ENCODE measurements at regions not wholly inside any gene's neighbourhood (a gene's known extent, or its start where the extent isn't known, plus 50 kb on each side); places are given as distances from the start of the nearest gene placed in this dataset.

DNA sequence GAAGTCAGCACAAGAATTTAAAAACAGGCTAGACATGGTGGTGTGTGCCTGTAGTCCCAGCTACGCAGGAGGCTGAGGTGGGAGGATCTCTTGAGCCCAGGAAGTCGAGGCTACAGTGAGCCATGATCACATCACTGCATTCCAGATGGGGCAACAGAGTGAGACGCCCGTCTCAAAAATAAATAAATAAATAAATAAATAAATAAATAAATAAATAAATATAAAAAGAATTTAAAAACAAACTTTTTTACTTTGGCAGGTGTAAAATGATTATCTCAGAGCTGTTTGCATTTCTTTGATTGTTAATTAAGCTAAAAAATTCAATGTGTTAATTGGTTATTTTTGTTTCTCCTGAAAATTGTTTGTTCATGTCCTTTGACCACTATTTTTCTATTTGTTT, 97.5 kb upstream of the RPS6KA3 start:
- TF ChIP-seq POLR2A (conservative IDR thresholded peaks at IDR 0.05) (no peak), ZNF143 (CRISPR knock-in tag; IDR thresholded peaks at IDR 0.05) (no peak), TAF1 (IDR thresholded peaks at IDR 0.05; ENCODE audit: control insufficient read depth, extremely low read depth, insufficient read depth, low read length, severe bottlenecking) (no peak), EGR1 (conservative IDR thresholded peaks at IDR 0.05) (no peak), ZBTB7A (IDR thresholded peaks at IDR 0.05; ENCODE audit: borderline replicate concordance, control insufficient read depth, low read depth, low read length) (no peak)
- TF ChIP-seq, protein P1, sequence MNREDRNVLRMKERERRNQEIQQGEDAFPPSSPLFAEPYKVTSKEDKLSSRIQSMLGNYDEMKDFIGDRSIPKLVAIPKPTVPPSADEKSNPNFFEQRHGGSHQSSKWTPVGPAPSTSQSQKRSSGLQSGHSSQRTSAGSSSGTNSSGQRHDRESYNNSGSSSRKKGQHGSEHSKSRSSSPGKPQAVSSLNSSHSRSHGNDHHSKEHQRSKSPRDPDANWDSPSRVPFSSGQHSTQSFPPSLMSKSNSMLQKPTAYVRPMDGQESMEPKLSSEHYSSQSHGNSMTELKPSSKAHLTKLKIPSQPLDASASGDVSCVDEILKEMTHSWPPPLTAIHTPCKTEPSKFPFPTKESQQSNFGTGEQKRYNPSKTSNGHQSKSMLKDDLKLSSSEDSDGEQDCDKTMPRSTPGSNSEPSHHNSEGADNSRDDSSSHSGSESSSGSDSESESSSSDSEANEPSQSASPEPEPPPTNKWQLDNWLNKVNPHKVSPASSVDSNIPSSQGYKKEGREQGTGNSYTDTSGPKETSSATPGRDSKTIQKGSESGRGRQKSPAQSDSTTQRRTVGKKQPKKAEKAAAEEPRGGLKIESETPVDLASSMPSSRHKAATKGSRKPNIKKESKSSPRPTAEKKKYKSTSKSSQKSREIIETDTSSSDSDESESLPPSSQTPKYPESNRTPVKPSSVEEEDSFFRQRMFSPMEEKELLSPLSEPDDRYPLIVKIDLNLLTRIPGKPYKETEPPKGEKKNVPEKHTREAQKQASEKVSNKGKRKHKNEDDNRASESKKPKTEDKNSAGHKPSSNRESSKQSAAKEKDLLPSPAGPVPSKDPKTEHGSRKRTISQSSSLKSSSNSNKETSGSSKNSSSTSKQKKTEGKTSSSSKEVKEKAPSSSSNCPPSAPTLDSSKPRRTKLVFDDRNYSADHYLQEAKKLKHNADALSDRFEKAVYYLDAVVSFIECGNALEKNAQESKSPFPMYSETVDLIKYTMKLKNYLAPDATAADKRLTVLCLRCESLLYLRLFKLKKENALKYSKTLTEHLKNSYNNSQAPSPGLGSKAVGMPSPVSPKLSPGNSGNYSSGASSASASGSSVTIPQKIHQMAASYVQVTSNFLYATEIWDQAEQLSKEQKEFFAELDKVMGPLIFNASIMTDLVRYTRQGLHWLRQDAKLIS (CRISPR knock-in tag; IDR thresholded peaks at IDR 0.05): no peak
- TF ChIP-seq, protein P2, sequence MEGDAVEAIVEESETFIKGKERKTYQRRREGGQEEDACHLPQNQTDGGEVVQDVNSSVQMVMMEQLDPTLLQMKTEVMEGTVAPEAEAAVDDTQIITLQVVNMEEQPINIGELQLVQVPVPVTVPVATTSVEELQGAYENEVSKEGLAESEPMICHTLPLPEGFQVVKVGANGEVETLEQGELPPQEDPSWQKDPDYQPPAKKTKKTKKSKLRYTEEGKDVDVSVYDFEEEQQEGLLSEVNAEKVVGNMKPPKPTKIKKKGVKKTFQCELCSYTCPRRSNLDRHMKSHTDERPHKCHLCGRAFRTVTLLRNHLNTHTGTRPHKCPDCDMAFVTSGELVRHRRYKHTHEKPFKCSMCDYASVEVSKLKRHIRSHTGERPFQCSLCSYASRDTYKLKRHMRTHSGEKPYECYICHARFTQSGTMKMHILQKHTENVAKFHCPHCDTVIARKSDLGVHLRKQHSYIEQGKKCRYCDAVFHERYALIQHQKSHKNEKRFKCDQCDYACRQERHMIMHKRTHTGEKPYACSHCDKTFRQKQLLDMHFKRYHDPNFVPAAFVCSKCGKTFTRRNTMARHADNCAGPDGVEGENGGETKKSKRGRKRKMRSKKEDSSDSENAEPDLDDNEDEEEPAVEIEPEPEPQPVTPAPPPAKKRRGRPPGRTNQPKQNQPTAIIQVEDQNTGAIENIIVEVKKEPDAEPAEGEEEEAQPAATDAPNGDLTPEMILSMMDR (IDR thresholded peaks at IDR 0.05 in 2 of 3, conservative IDR thresholded peaks at IDR 0.05 in 1 of 3; ENCODE audit: insufficient read depth in 2 of 3, low read depth in 1 of 3, low read length in 3 of 3): no peak

Measured in K562 (cell line).